ENCODE measurements at regions not wholly inside any gene's neighbourhood (a gene's known extent, or its start where the extent isn't known, plus 50 kb on each side); places are given as distances from the start of the nearest gene placed in this dataset.

DNA sequence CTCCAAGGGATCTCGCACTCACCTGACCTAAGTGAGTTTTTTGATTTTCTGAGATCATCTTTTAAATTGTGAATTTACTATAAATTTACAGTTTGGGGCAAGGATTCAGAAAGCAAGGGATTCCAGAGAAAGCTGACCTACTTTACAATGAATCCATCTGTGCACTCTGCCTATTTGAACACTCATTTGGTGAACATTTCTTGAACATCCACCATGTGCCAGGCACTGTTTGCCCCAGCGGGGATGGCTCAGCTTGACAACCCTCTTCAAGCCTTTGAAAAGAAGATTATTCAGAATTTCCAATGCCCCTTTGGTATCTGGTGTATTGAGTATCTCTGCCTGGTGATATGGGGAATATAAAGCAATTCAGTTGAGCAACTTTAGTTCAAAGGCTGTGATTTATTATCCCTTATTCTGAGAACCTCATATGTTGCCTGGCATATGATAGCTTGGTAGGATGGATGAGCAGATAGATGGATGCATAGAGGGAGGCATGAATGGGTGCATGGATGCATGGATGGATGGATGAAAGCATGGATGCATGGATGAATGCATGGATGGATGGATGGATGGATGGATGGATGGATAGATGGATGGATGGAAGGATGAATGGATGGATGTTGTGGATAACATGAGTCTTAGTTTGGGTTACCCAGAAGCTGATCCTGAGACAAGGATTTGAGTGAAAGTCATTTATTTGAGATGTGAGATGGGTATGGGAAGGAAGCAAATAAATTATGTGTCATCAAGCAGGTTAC, 149.7 kb upstream of the ZNF366 start (continued):
- TF ChIP-seq, protein P1, sequence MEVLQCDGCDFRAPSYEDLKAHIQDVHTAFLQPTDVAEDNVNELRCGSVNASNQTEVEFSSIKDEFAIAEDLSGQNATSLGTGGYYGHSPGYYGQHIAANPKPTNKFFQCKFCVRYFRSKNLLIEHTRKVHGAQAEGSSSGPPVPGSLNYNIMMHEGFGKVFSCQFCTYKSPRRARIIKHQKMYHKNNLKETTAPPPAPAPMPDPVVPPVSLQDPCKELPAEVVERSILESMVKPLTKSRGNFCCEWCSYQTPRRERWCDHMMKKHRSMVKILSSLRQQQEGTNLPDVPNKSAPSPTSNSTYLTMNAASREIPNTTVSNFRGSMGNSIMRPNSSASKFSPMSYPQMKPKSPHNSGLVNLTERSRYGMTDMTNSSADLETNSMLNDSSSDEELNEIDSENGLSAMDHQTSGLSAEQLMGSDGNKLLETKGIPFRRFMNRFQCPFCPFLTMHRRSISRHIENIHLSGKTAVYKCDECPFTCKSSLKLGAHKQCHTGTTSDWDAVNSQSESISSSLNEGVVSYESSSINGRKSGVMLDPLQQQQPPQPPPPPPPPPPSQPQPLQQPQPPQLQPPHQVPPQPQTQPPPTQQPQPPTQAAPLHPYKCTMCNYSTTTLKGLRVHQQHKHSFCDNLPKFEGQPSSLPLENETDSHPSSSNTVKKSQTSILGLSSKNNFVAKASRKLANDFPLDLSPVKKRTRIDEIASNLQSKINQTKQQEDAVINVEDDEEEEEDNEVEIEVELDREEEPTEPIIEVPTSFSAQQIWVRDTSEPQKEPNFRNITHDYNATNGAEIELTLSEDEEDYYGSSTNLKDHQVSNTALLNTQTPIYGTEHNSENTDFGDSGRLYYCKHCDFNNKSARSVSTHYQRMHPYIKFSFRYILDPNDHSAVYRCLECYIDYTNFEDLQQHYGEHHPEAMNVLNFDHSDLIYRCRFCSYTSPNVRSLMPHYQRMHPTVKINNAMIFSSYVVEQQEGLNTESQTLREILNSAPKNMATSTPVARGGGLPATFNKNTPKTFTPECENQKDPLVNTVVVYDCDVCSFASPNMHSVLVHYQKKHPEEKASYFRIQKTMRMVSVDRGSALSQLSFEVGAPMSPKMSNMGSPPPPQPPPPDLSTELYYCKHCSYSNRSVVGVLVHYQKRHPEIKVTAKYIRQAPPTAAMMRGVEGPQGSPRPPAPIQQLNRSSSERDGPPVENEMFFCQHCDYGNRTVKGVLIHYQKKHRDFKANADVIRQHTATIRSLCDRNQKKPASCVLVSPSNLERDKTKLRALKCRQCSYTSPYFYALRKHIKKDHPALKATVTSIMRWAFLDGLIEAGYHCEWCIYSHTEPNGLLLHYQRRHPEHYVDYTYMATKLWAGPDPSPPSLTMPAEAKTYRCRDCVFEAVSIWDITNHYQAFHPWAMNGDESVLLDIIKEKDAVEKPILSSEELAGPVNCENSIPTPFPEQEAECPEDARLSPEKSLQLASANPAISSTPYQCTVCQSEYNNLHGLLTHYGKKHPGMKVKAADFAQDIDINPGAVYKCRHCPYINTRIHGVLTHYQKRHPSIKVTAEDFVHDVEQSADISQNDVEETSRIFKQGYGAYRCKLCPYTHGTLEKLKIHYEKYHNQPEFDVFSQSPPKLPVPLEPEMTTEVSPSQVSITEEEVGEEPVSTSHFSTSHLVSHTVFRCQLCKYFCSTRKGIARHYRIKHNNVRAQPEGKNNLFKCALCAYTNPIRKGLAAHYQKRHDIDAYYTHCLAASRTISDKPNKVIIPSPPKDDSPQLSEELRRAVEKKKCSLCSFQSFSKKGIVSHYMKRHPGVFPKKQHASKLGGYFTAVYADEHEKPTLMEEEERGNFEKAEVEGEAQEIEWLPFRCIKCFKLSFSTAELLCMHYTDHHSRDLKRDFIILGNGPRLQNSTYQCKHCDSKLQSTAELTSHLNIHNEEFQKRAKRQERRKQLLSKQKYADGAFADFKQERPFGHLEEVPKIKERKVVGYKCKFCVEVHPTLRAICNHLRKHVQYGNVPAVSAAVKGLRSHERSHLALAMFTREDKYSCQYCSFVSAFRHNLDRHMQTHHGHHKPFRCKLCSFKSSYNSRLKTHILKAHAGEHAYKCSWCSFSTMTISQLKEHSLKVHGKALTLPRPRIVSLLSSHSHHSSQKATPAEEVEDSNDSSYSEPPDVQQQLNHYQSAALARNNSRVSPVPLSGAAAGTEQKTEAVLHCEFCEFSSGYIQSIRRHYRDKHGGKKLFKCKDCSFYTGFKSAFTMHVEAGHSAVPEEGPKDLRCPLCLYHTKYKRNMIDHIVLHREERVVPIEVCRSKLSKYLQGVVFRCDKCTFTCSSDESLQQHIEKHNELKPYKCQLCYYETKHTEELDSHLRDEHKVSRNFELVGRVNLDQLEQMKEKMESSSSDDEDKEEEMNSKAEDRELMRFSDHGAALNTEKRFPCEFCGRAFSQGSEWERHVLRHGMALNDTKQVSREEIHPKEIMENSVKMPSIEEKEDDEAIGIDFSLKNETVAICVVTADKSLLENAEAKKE (CRISPR knock-in tag; IDR thresholded peaks at IDR 0.05) = no peak
- TF ChIP-seq EZH2phosphoT487 (IDR thresholded peaks at IDR 0.05; ENCODE audit: unreplicated experiment) (no peak), ZNF114 (CRISPR knock-in tag; IDR thresholded peaks at IDR 0.05) (no peak), EZH2 (IDR thresholded peaks at IDR 0.05; ENCODE audit: low read depth, unreplicated experiment) (no peak), CREB1 (CRISPR knock-in tag; IDR thresholded peaks at IDR 0.05; ENCODE audit: low read depth) (no peak), ETS1 (IDR thresholded peaks at IDR 0.05) (no peak)

DNA sequence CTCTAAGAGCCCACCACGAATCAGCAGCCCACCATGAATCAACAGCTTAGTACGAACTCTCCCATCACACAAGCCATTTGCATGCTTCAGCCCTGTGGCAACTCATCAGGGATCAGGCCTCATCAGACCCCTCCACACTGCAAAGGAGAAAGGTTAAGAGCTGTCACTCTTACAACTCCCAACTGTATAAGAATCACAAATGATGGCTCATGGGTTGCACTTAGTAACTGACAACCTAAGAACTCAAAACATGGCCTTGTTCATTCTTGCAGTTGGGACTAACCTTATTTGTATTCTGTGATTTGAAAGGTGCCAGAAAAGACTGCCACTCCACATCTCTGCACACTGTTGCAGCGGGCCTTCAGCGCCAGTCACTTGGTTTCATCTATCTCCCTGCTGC, 149.1 kb upstream of the ZNF366 start:
- no peaks in the 10 kb centered on the region for H3K27me3 Mint-ChIP-seq (ENCODE audit: insufficient read depth, low read depth, poor library complexity)
- H3K27ac ChIP-seq (ENCODE audit: low read depth) = no peak overlapping the region
- H3K4me3 Mint-ChIP-seq = no peak overlapping the region

More for the DNA sequence above, 149.1 kb upstream of the ZNF366 start:
- H3K9me3 Mint-ChIP-seq = no peaks in the 10 kb centered on the region
- H3K36me3 Mint-ChIP-seq (ENCODE audit: low read depth) = no peaks in the 10 kb centered on the region
- no peak for TF ChIP-seq EZH2 (IDR thresholded peaks at IDR 0.05; ENCODE audit: low read depth, unreplicated experiment)
- TF ChIP-seq POLR2AphosphoS5 (IDR thresholded peaks at IDR 0.05; ENCODE audit: low read depth) = no peak
- no peak for TF ChIP-seq ZNF331 (CRISPR knock-in tag; IDR thresholded peaks at IDR 0.05; ENCODE audit: low read depth)
- H3K4me1 Mint-ChIP-seq = peaks cover 2% of the 10 kb centered on the region; the same call in 2 of the 3 replicates
- ATAC-seq (no peak), DNase-seq (ENCODE audit: low spot score) (no peak)
- Histone ChIP-seq H3F3A (replicated peaks; ENCODE audit: low read depth) (no peaks in the 10 kb centered on the region), H4K20me1 (replicated peaks; ENCODE audit: insufficient read depth) (no peaks in the 10 kb centered on the region), H3K79me2 (replicated peaks; ENCODE audit: insufficient read depth) (no peaks in the 10 kb centered on the region), H2AFZ (no peak overlapping the region), H3K27me3 (ENCODE audit: insufficient read depth) (no peaks in the 10 kb centered on the region), H3K4me2 (no peak overlapping the region), H3K4me3 (no peak overlapping the region), H3K9me2 (ENCODE audit: insufficient read depth) (peaks cover 3% of the 10 kb centered on the region; the same call in 1 of the 2 replicates), H3K4me1 (ENCODE audit: insufficient read depth) (no peaks in the 10 kb centered on the region), H3K36me3 (ENCODE audit: insufficient read depth) (no peaks in the 10 kb centered on the region)
- H3K27ac Mint-ChIP-seq = no peak overlapping the region
